ENCODE measurements at regions not wholly inside any gene's neighbourhood (a gene's known extent, or its start where the extent isn't known, plus 50 kb on each side); places are given as distances from the start of the nearest gene placed in this dataset.

- Histone ChIP-seq H3K4me3 (ENCODE audit: low read depth, low read length, poor library complexity, severe bottlenecking) (no peak overlapping the region), H4K20me1 (ENCODE audit: insufficient read depth, low read length) (no peaks in the 10 kb centered on the region), H3K9me2 (ENCODE audit: insufficient read depth, low read length) (no peaks in the 10 kb centered on the region), H3K27ac (ENCODE audit: low read depth, low read length, poor library complexity, severe bottlenecking) (no peak overlapping the region), H3K36me3 (ENCODE audit: insufficient read depth, low read length) (no peaks in the 10 kb centered on the region), H3K79me2 (ENCODE audit: insufficient read depth, low read depth, low read length) (no peaks in the 10 kb centered on the region), H2AFZ (ENCODE audit: low read length) (no peak overlapping the region), H3K4me1 (ENCODE audit: insufficient read depth, low read length, poor library complexity, severe bottlenecking) (no peaks in the 10 kb centered on the region), H3K9me3 (ENCODE audit: low read length) (no peaks in the 10 kb centered on the region), H3K4me2 (ENCODE audit: low read length) (no peak overlapping the region)
- no TSS peak for BruUV-seq (replicated peaks)
- TF ChIP-seq, protein P1, sequence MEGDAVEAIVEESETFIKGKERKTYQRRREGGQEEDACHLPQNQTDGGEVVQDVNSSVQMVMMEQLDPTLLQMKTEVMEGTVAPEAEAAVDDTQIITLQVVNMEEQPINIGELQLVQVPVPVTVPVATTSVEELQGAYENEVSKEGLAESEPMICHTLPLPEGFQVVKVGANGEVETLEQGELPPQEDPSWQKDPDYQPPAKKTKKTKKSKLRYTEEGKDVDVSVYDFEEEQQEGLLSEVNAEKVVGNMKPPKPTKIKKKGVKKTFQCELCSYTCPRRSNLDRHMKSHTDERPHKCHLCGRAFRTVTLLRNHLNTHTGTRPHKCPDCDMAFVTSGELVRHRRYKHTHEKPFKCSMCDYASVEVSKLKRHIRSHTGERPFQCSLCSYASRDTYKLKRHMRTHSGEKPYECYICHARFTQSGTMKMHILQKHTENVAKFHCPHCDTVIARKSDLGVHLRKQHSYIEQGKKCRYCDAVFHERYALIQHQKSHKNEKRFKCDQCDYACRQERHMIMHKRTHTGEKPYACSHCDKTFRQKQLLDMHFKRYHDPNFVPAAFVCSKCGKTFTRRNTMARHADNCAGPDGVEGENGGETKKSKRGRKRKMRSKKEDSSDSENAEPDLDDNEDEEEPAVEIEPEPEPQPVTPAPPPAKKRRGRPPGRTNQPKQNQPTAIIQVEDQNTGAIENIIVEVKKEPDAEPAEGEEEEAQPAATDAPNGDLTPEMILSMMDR (conservative IDR thresholded peaks at IDR 0.05; ENCODE audit: low read length), result no peak
- TF ChIP-seq EZH2phosphoT487 (IDR thresholded peaks at IDR 0.05; ENCODE audit: borderline replicate concordance, low read depth, low read length), result no peak
- no peak for DNase-seq (ENCODE audit: low spot score)
- intact Hi-C loops (cut with micrococcal nuclease; ENCODE audit: unreplicated experiment), result no loop called here
- CTCF ChIA-PET (ENCODE audit: unreplicated experiment), result no interaction called here
- POLR2A ChIA-PET, result no interaction called here
These were observed 1898.1 kb upstream of the NUDT12 start for GRCh38 chr5:105460721-105461120.

DNA sequence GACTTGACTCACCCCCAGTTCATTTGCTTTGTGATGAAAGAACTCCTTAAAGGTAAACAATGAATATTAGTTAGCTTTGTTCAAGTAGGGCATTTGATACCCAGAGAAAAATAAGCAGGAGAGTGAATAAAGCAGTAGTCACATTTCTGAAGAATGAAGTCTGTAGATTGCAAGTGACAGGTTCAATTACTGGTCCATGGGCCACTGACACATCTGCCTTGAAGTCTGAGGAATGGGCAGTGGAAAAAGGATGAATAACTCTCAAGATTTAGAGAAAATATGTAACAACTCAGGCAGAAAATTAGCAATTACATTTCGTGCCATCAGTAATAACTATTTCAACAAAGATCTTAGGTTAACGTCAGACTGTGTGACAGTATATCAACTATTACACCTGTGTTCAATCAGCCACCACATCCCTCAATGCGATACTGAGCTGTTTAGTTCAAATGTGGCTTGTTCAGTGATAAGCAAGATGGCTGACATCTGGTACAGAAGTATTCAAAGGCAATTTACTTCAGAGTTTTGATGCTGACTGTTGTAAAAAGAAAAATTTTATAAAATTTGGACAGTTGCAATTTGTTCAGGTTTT, 1890.7 kb upstream of the NUDT12 start:
- no peak for TF ChIP-seq EZH2phosphoT487 (IDR thresholded peaks at IDR 0.05; ENCODE audit: borderline replicate concordance, low read depth, low read length)
- TF ChIP-seq, protein P1 (conservative IDR thresholded peaks at IDR 0.05; ENCODE audit: low read length), result no peak
- CTCF ChIA-PET (ENCODE audit: unreplicated experiment), result no interaction called here
- POLR2A ChIA-PET, result no interaction called here
- no peak overlapping the region for H3K27ac ChIP-seq (ENCODE audit: low read depth, low read length, poor library complexity, severe bottlenecking)
- H2AFZ ChIP-seq (ENCODE audit: low read length), result no peak overlapping the region
- no peak overlapping the region for H3K4me3 ChIP-seq (ENCODE audit: low read depth, low read length, poor library complexity, severe bottlenecking)
- no peaks in the 10 kb centered on the region for H3K4me1 ChIP-seq (ENCODE audit: insufficient read depth, low read length, poor library complexity, severe bottlenecking)
- no peaks in the 10 kb centered on the region for H3K79me2 ChIP-seq (ENCODE audit: insufficient read depth, low read depth, low read length)
- no peaks in the 10 kb centered on the region for H3K9me2 ChIP-seq (ENCODE audit: insufficient read depth, low read length)
- no peak overlapping the region for H3K4me2 ChIP-seq (ENCODE audit: low read length)
- intact Hi-C loops (cut with micrococcal nuclease; ENCODE audit: unreplicated experiment), result no loop called here
- H3K36me3 ChIP-seq (ENCODE audit: insufficient read depth, low read length), result no peaks in the 10 kb centered on the region
- no peaks in the 10 kb centered on the region for H3K9me3 ChIP-seq (ENCODE audit: low read length)
- BruUV-seq (replicated peaks), result no TSS peak
- no peak for DNase-seq (ENCODE audit: low spot score)
- no peaks in the 10 kb centered on the region for H4K20me1 ChIP-seq (ENCODE audit: insufficient read depth, low read length)

- H3K9me3 ChIP-seq (ENCODE audit: low read length), result no peaks in the 10 kb centered on the region
- TF ChIP-seq, protein P1 (conservative IDR thresholded peaks at IDR 0.05; ENCODE audit: low read length), result no peak
- TF ChIP-seq EZH2phosphoT487 (IDR thresholded peaks at IDR 0.05; ENCODE audit: borderline replicate concordance, low read depth, low read length), result no peak
- CTCF ChIA-PET (ENCODE audit: unreplicated experiment), result no interaction called here
- DNase-seq (ENCODE audit: low spot score), result no peak
- intact Hi-C loops (cut with micrococcal nuclease; ENCODE audit: unreplicated experiment), result no loop called here
- H3K36me3 ChIP-seq (ENCODE audit: insufficient read depth, low read length), result no peaks in the 10 kb centered on the region
- H3K79me2 ChIP-seq (ENCODE audit: insufficient read depth, low read depth, low read length), result no peaks in the 10 kb centered on the region
- H3K4me1 ChIP-seq (ENCODE audit: insufficient read depth, low read length, poor library complexity, severe bottlenecking), result no peaks in the 10 kb centered on the region
- H2AFZ ChIP-seq (ENCODE audit: low read length), result no peak overlapping the region
- POLR2A ChIA-PET, result interaction anchor here (1.0 kb wide), 1 partner anchor 13 kb away, joined by 4 read pairs; no protein-coding TSS in a partner anchor
- BruUV-seq (replicated peaks), result no TSS peak
- no peak overlapping the region for H3K27ac ChIP-seq (ENCODE audit: low read depth, low read length, poor library complexity, severe bottlenecking)
- no peaks in the 10 kb centered on the region for H4K20me1 ChIP-seq (ENCODE audit: insufficient read depth, low read length)
- H3K4me2 ChIP-seq (ENCODE audit: low read length), result no peak overlapping the region
- H3K9me2 ChIP-seq (ENCODE audit: insufficient read depth, low read length), result no peaks in the 10 kb centered on the region
- no peak overlapping the region for H3K4me3 ChIP-seq (ENCODE audit: low read depth, low read length, poor library complexity, severe bottlenecking)
These were observed 1885.7 kb upstream of the NUDT12 start for GRCh38 chr5:105448271-105448670.
